ENCODE measurements at regions not wholly inside any gene's neighbourhood (a gene's known extent, or its start where the extent isn't known, plus 50 kb on each side); places are given as distances from the start of the nearest gene placed in this dataset.

- no peak for TF ChIP-seq MAFK (conservative IDR thresholded peaks at IDR 0.05 in 1 of 2, IDR thresholded peaks at IDR 0.05 in 1 of 2; ENCODE audit: low read length in 2 of 2)
- no peak for TF ChIP-seq ZNF503 (CRISPR knock-in tag; IDR thresholded peaks at IDR 0.05)
Observed at GRCh38 chr17:74051348-74051747, 152.1 kb upstream of the RPL38 start.

Data from HepG2 (cell line).